Fibroblast of villous mesenchyme (primary cell): ENCODE measurements at regions not wholly inside any gene's neighbourhood (a gene's known extent, or its start where the extent isn't known, plus 50 kb on each side); places are given as distances from the start of the nearest gene placed in this dataset.

Experiments used
- DNase-seq: peaks from one replicate; pipeline ENCODE4 v3.0.0-alpha.2; 2010; ENCODE audit warnings: low read depth
- H3K4me3 ChIP-seq: 2 replicates; pipeline ENCODE4 v1.5.1; 2011; ENCODE audit warnings: low read depth, mild to moderate bottlenecking, low read length
- CTCF ChIP-seq: IDR thresholded peaks from 2 replicates; pipeline ENCODE4 v1.5.1; 2012; ENCODE audit warnings: low read depth, mild to moderate bottlenecking, low read length; ENCODE audit not compliant: insufficient read depth

GRCh38 chr18:68221111-68221724 lies 493.7 kb downstream of the TMX3 start:
- DNase-seq = peak; percentile 45
- no peak for TF ChIP-seq CTCF
- H3K4me3 ChIP-seq = no peak overlapping the region

GRCh38 chr18:68220458-68220857 lies 494.4 kb downstream of the TMX3 start:
- DNase-seq = no peak
- TF ChIP-seq CTCF = no peak

GRCh38 chr18:68219872-68220271 lies 495.0 kb downstream of the TMX3 start:
- DNase-seq = peak; percentile 72
- TF ChIP-seq CTCF = no peak
- no peak overlapping the region for H3K4me3 ChIP-seq

More at GRCh38 chr18:68220458-68220857, 494.4 kb downstream of the TMX3 start:
- H3K4me3 ChIP-seq = no peak overlapping the region

GRCh38 chr18:68219274-68219673 lies 495.6 kb downstream of the TMX3 start:
- H3K4me3 ChIP-seq = no peak overlapping the region
- TF ChIP-seq CTCF = no peak
- DNase-seq = peak; percentile 12

GRCh38 chr18:68215931-68216330 lies 499.0 kb downstream of the TMX3 start:
- H3K4me3 ChIP-seq = no peak overlapping the region
- peak; percentile 73 for DNase-seq
- TF ChIP-seq CTCF = no peak

- DNase-seq = peak; percentile 27
- no peak overlapping the region for H3K4me3 ChIP-seq
- no peak for TF ChIP-seq CTCF
Observed at GRCh38 chr18:68186039-68186438, 528.9 kb downstream of the TMX3 start.

GRCh38 chr18:68181956-68182355 lies 533.0 kb downstream of the TMX3 start:
- H3K4me3 ChIP-seq = no peak overlapping the region
- TF ChIP-seq CTCF = no peak
- DNase-seq = peak; percentile 65
